SJSA1 (cell line): ENCODE measurements at regions not wholly inside any gene's neighbourhood (a gene's known extent, or its start where the extent isn't known, plus 50 kb on each side); places are given as distances from the start of the nearest gene placed in this dataset.
"Not testable (repeated sequence)": the region's sequence is repeated elsewhere in the genome, so short reads cannot be mapped to it uniquely, and the experiment has no call there.

Source experiments
- DNase-seq, 2 experiments: peaks; one replicate each; pipeline ENCODE4 v3.0.0-alpha.2; 2015 to 2020; ENCODE audit warnings: low spot score in 2 of 2, low read depth in 1 of 2
- H3K27ac ChIP-seq: fragments of 250-450 bp; sonication (Bioruptor Pico); 2 replicates; pipeline ENCODE4 v1.5.1; 2020; ENCODE audit warnings: mild to moderate bottlenecking, moderate library complexity
- H3K27me3 ChIP-seq: fragments of 250-450 bp; sonication (Bioruptor Pico); replicated peaks from 2 replicates; pipeline ENCODE4 v1.5.1; 2020; ENCODE audit warnings: mild to moderate bottlenecking, moderate library complexity
- H3K36me3 ChIP-seq: fragments of 250-450 bp; sonication (Bioruptor Pico); 2 replicates; pipeline ENCODE4 v1.5.1; 2020; ENCODE audit warnings: mild to moderate bottlenecking
- H3K4me1 ChIP-seq: fragments of 250-450 bp; sonication (Bioruptor Pico); replicated peaks from 2 replicates; pipeline ENCODE4 v1.6.1; 2021; ENCODE audit warnings: mild to moderate bottlenecking
- H3K4me3 ChIP-seq: fragments of 250-450 bp; sonication (Bioruptor Pico); 2 replicates; pipeline ENCODE4 v1.5.1; 2020; ENCODE audit warnings: mild to moderate bottlenecking
- H3K9me3 ChIP-seq: fragments of 250-450 bp; sonication (Bioruptor Pico); replicated peaks from 2 replicates; pipeline ENCODE4 v1.5.1; 2020; ENCODE audit warnings: mild to moderate bottlenecking

DNA sequence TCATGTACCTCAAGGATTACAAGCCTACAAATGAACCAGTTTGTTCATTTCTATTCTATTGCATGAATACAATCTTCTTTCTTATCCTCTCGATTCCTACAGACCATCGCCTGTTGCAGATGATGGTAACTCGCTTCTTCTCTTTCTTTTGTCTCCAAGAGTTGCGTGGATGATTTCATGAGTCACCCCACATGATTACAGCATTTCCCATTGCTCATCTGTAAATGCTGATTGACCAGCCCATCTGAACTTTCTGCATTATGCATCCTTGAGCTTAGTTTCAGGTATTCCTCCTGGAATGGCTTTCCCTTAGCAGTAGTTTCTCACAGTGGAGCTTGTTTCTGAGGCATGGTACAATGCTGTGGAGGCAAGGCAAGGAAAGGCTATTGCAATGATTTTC, 109.6 kb upstream of the TOPAZ1 start:
- Histone ChIP-seq H3K27me3 (no peaks in the 10 kb centered on the region), H3K4me1 (no peaks in the 10 kb centered on the region), H3K9me3 (no peaks in the 10 kb centered on the region), H3K4me3 (no peak overlapping the region), H3K27ac (no peak overlapping the region), H3K36me3 (no peaks in the 10 kb centered on the region)
- DNase-seq = no peak

DNA sequence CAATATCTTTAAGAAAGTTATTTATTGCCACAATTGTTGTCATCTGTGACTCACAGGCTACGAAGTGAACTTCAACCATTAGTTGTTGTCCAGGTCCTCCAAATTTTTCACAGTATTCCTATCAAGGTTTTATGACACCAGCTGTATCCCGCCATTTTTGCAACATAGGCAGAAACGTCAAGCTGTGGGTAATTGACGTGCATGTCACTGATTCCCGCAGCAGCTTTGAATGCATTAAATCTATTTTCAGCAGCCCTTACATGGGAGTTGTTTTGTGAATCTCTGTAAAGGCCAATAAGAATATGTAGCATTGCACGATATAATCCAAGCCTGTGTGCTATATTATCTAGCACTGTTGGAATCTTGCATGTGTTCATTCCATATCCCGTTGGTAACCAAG, 109.1 kb upstream of the TOPAZ1 start:
- Histone ChIP-seq H3K9me3 (no peaks in the 10 kb centered on the region), H3K4me3 (no peak overlapping the region), H3K27me3 (no peaks in the 10 kb centered on the region), H3K4me1 (no peaks in the 10 kb centered on the region), H3K36me3 (no peaks in the 10 kb centered on the region), H3K27ac (no peak overlapping the region)
- DNase-seq = no peak

DNA sequence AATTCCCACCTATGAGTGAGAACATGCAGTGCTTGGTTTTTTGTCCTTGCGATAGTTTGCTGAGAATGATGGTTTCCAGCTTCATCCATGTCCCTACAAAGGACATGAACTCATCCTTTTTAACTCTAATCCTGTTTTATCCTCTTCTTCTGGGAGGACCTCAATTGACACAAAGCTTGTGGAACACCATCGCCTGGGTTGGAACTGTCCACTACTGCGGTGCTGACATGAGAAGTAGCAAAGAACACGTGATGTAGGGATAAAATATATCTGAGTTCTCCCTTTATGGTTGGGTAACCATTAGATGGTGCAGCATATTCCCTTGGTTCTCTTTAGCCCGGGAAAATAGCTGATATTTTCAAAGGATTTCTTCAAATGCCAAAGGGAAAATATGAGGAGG, 105.3 kb upstream of the TOPAZ1 start:
- no peaks in the 10 kb centered on the region for H3K9me3 ChIP-seq
- no peaks in the 10 kb centered on the region for H3K27me3 ChIP-seq
- no peaks in the 10 kb centered on the region for H3K4me1 ChIP-seq
- no peak overlapping the region for H3K4me3 ChIP-seq
- no peaks in the 10 kb centered on the region for H3K36me3 ChIP-seq
- H3K27ac ChIP-seq = no peak overlapping the region
- DNase-seq = no peak

DNA sequence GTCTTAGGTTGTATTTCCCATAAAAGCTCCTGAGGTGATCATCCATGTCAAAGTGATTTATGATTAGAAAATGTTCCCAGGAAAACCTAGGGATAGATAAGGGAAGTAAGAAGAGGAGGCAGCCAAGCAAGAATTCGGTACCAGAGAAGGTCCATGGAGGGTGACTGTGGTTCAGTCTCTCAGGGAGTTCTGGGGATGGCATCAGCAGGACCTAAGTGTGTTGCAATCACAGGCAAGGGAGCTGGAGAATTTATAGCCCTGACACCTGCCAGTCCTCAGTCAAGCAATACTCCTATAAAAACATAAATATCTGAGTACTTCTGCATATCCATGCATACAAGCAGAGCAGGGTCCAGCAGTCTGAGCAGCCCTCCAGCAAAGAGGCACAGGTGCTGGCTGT, 95.6 kb upstream of the TOPAZ1 start:
- H3K27ac ChIP-seq = no peak overlapping the region
- H3K4me3 ChIP-seq = no peak overlapping the region
- no peaks in the 10 kb centered on the region for H3K9me3 ChIP-seq
- no peaks in the 10 kb centered on the region for H3K27me3 ChIP-seq
- no peak for DNase-seq
- H3K36me3 ChIP-seq = no peaks in the 10 kb centered on the region
- H3K4me1 ChIP-seq = no peaks in the 10 kb centered on the region

DNA sequence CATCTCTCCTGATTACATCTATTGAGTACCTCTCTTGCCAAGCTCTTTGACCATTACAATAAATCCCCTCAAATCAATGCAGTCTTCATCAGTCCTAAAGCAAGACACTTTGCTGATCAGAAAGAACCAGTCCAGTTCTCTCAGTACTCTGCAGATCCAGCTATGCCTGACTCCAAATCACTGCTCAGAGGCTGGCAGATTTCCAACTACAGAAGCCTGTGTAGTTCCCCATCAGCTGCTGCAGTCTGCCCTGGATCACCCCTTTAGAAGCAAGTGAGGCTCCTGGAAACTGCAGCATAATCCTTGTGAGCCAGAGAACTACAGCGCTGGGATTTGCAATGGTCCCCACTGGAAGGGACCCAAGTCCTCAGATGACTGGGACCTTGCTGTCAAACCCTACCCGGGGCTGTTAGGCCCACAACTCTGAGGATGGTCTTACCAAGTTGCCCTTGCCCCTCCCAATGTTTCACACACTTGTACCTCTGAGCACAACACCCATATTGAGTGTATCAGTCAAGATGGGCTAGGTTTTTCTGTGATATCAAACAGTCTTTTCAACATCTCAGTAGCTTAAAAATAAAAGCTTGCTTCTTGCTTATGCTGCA, 81.9 kb upstream of the TOPAZ1 start:
- H3K27me3 ChIP-seq = no peaks in the 10 kb centered on the region
- DNase-seq = no peak
- no peak overlapping the region for H3K27ac ChIP-seq
- no peaks in the 10 kb centered on the region for H3K9me3 ChIP-seq
- H3K4me3 ChIP-seq = no peak overlapping the region
- H3K4me1 ChIP-seq = no peaks in the 10 kb centered on the region
- no peaks in the 10 kb centered on the region for H3K36me3 ChIP-seq

DNA sequence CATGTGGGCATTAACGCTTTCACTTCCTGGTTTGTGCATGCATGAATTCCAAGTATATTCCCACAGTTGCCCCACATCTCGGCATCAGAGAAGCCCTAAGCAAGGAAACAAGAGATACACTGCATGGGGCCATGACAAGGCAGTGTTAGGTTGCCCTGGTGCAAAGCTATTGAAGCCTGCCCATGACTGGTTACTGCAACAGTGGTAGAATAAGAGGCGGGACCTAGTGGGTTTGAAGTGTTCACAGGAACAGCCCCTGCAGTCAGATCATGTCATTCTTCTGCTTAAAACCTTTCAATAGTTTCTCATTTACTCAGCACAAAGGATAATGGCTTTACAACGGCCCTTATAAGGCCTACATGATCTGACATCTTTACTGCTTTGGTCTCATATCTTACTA, 80.9 kb upstream of the TOPAZ1 start:
- DNase-seq = no peak
- H3K9me3 ChIP-seq = no peaks in the 10 kb centered on the region

DNA sequence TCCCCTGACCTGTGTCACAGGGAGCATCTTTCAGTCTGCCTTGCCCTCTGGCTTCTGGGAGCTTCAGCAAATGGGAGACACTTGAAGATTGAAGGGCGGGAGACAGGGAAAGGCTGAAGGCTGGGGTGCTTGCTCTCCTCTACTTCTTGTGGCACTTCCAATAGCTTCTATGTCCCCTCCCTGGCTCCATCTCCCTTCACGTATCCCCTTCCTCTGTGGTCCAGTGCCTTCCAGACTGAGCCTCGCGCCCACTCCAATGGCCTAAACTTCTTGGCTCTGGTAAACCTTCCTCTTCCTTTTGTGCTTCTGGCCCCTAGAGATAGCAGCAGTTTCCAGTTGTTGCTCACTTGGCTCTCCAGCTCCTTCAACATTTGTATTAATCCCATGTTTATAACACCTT, 69.8 kb upstream of the TOPAZ1 start:
- Histone ChIP-seq H3K9me3 (no peaks in the 10 kb centered on the region), H3K4me1 (no peaks in the 10 kb centered on the region), H3K4me3 (no peak overlapping the region), H3K27ac (no peak overlapping the region), H3K36me3 (no peaks in the 10 kb centered on the region), H3K27me3 (no peaks in the 10 kb centered on the region)
- DNase-seq = no peak

More for the DNA sequence above, 80.9 kb upstream of the TOPAZ1 start:
- H3K36me3 ChIP-seq = no peaks in the 10 kb centered on the region
- H3K4me3 ChIP-seq = no peak overlapping the region
- H3K27me3 ChIP-seq = no peaks in the 10 kb centered on the region
- H3K4me1 ChIP-seq = no peaks in the 10 kb centered on the region
- no peak overlapping the region for H3K27ac ChIP-seq

DNA sequence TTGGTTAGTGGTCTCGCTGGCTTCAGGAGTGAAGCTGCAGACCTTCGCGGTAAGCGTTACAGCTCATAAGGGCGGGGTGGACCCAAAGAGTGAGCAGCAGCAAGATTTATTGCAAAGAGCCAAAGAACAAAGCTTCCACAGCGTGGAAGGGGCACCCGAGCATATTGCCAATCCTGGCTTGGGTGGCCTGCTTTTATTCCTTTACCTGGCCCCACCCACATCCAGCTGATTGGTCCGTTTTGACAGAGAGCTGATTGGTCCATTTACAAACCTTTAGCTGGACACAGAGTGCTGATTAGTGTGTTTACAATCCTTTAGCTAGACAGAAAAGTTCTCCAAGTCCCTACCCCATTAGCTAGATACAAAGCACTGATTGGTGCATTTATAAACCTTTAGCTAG, 69.0 kb upstream of the TOPAZ1 start:
- H3K9me3 ChIP-seq, DNase-seq, H3K27ac ChIP-seq, H3K4me1 ChIP-seq, H3K4me3 ChIP-seq, H3K36me3 ChIP-seq, H3K27me3 ChIP-seq: not testable (repeated sequence)

DNA sequence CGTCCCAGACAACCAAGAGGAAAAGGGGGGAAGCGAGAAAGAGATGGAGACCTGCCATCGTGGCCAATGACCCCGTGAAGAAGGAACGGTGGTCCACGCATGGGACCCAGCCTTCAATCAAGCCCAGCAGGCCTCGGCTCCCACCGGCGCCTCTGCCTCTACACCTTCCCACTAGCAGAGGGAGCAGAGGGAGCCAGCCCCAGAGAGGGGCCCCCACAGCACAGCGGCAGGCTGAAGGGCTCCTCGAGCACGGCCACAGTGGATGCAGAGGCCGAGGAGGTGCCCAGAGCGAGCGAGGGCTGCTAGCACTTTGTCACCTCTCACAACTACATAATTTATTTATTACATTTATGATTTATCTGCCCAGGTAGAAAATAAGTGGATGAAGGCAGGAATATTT, 68.4 kb upstream of the TOPAZ1 start:
- Histone ChIP-seq H3K36me3 (no peaks in the 10 kb centered on the region), H3K4me3 (no peak overlapping the region), H3K27me3 (no peaks in the 10 kb centered on the region), H3K27ac (no peak overlapping the region), H3K9me3 (no peaks in the 10 kb centered on the region), H3K4me1 (no peaks in the 10 kb centered on the region)
- no peak for DNase-seq

DNA sequence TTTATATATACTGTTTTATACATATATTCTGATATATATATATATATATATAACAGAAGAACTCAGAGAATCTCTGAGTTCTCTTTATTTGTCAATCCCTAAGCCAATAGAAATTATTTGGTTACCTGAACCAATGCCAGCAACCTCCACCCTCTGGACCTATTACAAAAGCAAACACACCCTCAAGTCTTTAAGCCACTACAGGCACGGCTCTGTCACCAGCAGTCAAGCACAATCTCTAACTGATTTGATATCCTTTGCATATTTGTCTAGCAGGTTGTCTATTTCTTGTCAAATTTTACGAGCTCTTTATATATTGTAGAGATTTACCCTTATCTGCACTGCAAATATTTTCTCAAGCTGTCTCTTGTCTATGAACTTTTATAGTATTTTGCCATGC, 66.6 kb upstream of the TOPAZ1 start:
- DNase-seq = no peak
- no peak overlapping the region for H3K4me3 ChIP-seq
- no peaks in the 10 kb centered on the region for H3K9me3 ChIP-seq
- H3K27me3 ChIP-seq = no peaks in the 10 kb centered on the region
- H3K36me3 ChIP-seq = no peaks in the 10 kb centered on the region
- H3K27ac ChIP-seq = no peak overlapping the region
- H3K4me1 ChIP-seq = no peaks in the 10 kb centered on the region

DNA sequence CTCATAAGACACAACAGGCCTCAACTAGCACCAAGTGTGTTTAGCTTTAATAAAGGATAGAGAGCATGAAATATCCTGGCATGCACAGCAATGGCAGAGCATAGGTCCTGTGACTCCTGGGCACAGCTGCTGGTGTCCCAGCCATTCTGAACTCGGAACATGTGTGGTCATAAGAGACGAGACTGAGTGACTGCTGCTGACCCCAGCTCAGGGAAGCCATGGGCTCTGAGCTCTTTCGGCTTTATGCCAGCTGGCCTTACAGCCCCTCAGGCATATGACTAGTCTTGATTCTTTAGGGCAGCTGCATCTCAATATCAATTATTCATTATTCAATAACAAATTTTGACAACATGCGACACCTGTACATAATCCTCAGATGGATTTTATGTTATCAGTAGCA, 62.4 kb upstream of the TOPAZ1 start:
- no peak overlapping the region for H3K4me3 ChIP-seq
- no peaks in the 10 kb centered on the region for H3K4me1 ChIP-seq
- no peaks in the 10 kb centered on the region for H3K9me3 ChIP-seq
- no peak overlapping the region for H3K27ac ChIP-seq
- no peaks in the 10 kb centered on the region for H3K27me3 ChIP-seq
- no peaks in the 10 kb centered on the region for H3K36me3 ChIP-seq
- no peak for DNase-seq

DNA sequence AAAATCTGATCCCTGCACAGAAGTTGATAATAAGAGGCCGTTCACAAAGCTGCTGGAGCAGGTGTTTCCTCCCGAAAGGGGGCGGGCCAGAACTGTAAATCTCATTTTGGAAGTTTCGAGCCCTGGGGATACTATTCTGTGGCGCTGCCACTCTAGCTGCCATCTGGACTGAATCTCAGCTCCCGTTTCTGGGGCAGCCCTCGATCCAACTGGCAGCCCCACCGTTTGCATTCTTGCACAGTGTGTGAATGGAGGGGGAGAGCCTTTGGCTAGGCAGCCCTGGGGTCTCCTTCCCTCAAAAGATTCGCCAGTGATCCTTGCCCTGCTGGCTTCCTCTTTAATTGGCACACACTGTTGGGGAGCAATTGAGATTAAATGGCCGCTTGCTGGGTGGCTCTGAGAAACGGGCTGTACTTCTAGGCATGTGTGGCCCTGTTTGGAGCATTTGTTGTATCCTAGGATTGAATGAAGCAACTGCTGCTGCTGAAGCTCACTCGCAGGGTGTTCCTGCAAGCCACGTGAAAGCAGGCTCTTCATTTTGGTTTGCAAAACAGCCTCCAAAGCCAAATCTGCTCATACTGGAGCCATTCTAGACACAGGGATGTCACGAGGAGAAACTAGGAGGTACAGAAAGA, 57.2 kb upstream of the TOPAZ1 start:
- no peaks in the 10 kb centered on the region for H3K9me3 ChIP-seq
- no peaks in the 10 kb centered on the region for H3K4me1 ChIP-seq
- no peak overlapping the region for H3K4me3 ChIP-seq
- H3K36me3 ChIP-seq = no peaks in the 10 kb centered on the region
- no peak for DNase-seq
- no peaks in the 10 kb centered on the region for H3K27me3 ChIP-seq
- no peak overlapping the region for H3K27ac ChIP-seq

DNA sequence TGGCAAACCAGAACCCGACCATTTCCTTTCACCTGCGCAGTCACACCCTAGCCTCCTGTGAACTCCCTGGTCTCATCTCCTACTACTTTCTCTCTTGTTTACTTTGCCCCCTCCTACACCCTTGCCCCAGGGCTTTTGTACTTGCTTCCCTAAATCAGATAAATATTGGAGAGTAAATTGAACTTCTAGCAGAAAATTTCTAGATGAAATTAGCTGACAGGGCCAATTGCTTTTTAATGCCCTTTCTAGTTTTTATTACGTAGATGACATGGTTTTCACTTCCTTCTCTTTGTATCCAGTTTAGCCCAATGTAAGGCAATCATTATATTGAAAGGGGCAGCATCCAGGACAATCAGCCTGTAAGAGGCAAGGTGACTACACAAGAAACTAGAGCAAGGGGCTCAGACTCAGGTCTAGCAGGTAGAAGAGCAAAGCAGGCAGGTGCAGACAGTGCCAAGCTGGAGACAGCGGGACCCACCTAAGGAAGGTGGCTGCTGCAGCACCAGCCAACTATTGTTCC, 56.2 kb upstream of the TOPAZ1 start:
- Histone ChIP-seq H3K4me1 (no peaks in the 10 kb centered on the region), H3K27me3 (no peaks in the 10 kb centered on the region), H3K36me3 (no peaks in the 10 kb centered on the region), H3K9me3 (no peaks in the 10 kb centered on the region), H3K4me3 (no peak overlapping the region), H3K27ac (no peak overlapping the region)
- DNase-seq = no peak

DNA sequence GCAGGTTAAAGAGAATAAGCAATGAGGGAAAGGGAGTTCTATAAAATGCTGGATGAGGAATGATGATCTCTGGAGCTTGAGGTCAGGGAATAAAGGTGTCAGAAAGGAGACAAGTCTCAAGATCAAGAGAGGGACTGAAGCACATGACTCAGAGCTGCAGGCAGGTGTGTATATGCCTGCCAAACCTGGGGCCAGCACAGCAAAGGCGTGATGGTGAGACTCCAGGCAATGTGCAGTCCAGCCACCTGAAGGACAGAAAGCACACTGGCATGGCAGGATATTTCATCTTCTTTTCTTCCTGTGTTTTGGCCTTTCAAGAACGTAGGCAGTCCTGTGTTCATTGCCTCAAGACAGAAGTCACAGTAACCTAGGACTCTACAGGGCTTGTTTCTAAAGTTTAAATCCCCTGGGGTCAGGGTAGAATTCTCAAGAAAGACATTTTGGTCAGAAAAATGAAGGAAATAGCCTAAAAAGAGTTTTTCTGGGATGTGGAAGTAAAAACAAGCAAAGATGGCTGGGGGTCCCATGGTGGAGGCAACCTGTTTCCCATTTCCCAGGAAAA, 55.5 kb upstream of the TOPAZ1 start:
- Histone ChIP-seq H3K27me3 (no peaks in the 10 kb centered on the region), H3K9me3 (no peaks in the 10 kb centered on the region), H3K27ac (no peak overlapping the region), H3K4me1 (no peaks in the 10 kb centered on the region), H3K36me3 (no peaks in the 10 kb centered on the region), H3K4me3 (no peak overlapping the region)
- DNase-seq = no peak
